Skeletal muscle tissue (tissue), 3 donors: ENCODE measurements at regions not wholly inside any gene's neighbourhood (a gene's known extent, or its start where the extent isn't known, plus 50 kb on each side); places are given as distances from the start of the nearest gene placed in this dataset.

Experiments used
- H3K27ac ChIP-seq: one replicate; pipeline ENCODE4 v1.7.0; 2013; ENCODE audit warnings: mild to moderate bottlenecking, low read depth, low read length, inconsistent platforms
- H3K27me3 ChIP-seq, 3 donors: one replicate each; pipeline ENCODE4 v1.7.0; 2013; ENCODE audit warnings: low read length in 3 of 3; ENCODE audit not compliant: control insufficient read depth in 3 of 3, insufficient read depth in 3 of 3
- H3K36me3 ChIP-seq, 3 donors: one replicate each; pipeline ENCODE4 v1.7.0; 2013; ENCODE audit warnings: low read length in 3 of 3; ENCODE audit not compliant: control insufficient read depth in 3 of 3, insufficient read depth in 3 of 3
- H3K4me1 ChIP-seq, 3 donors: one replicate each; pipeline ENCODE4 v1.7.0; 2013; ENCODE audit warnings: low read length in 3 of 3, mild to moderate bottlenecking in 3 of 3; ENCODE audit not compliant: control insufficient read depth in 3 of 3, insufficient read depth in 3 of 3
- H3K4me3 ChIP-seq, 3 donors: one replicate each; pipeline ENCODE4 v1.7.0; 2013; ENCODE audit warnings: low read length in 3 of 3
- H3K9ac ChIP-seq, 3 donors: one replicate each; pipeline ENCODE4 v1.7.0; 2013; ENCODE audit warnings: low read length in 3 of 3, mild to moderate bottlenecking in 3 of 3, moderate library complexity in 2 of 3, low read depth in 1 of 3
- H3K9me3 ChIP-seq, 3 donors: one replicate each; pipeline ENCODE4 v1.7.0; 2013; ENCODE audit warnings: low read length in 3 of 3; ENCODE audit not compliant: control insufficient read depth in 3 of 3
- donor health status: Osteomylitis.

DNA sequence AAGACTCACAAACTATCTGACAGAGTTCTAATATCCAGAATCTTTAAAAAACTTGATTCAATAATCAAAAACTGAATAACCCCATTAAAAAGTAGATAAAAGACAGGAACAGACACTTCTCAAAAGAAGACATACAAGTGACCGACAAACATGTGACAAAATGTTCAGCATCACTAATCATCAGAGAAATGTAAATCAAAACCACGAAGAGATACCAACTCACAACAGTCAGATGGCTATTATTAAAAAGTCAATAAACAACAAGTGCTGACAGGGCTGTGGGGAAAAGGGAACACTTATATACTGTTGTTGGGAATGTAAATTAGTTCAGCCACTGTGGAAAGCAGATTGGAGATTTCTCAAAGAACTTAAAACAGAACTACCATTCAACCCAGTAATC, 138.1 kb upstream of the RASGEF1B start:
- no peak overlapping the region for H3K27ac ChIP-seq
- H3K36me3 ChIP-seq: no peaks in the 10 kb centered on the region
- no peak overlapping the region for H3K9ac ChIP-seq
- no peaks in the 10 kb centered on the region for H3K9me3 ChIP-seq
- H3K27me3 ChIP-seq: no peaks in the 10 kb centered on the region
- no peak overlapping the region for H3K4me3 ChIP-seq
- peaks cover 0 to 7% (median 7%) of the 10 kb centered on the region in 3 donors for H3K4me1 ChIP-seq

DNA sequence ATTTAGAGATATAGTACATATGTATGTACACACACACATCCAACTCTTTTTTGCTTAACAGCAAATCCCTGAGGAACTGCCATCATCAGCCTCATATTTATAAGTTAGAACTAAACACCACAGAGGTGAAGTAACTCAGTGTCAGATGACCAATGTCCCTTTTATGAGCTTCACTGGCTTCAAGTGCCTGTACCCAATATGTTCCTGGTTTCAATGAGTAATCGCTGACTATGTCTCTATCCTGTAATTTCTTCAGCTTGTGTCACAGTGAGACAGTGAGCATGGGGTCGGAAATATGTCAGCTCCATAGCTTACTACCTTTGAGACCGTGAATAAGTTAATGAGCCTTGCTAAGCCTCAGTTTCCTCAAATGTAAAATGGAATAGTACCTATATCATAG, 136.2 kb upstream of the RASGEF1B start:
- no peak overlapping the region for H3K4me3 ChIP-seq
- no peaks in the 10 kb centered on the region for H3K36me3 ChIP-seq

DNA sequence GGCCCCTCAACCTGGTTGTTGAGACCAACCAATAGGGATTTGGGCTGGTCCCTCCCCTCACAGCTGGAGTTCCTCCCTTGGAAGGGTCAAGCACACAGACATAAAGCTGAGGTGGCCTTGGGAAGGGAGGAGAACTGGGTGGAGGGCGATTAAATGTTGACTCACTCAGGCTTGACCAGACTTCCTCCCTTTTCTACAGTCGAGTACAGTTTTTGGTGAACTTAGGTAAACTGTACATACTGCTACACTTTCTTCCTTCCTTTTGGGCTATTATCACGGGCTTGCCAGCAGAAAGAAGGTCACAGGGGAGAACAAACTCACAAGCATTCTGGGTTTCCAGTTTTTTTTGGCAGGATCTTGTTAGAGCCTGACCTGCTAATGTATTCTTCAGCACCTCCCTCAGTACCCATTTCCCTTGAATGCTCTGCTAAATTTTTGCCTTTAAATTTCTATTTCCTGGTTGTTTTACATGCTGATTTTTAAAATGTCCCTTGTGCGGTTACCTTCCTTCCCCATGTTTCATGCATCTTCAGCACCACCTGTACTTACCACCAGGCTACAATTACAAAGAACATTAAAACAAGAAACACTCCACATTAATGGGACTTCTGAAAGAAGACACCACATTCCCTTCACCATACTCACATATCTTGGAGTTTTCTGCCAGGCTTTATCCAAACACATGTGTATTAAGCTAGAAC, 135.2 kb upstream of the RASGEF1B start:
- H3K27me3 ChIP-seq: no peaks in the 10 kb centered on the region
- no peak overlapping the region for H3K4me3 ChIP-seq
- H3K27ac ChIP-seq: no peak overlapping the region

More for the DNA sequence above, 136.2 kb upstream of the RASGEF1B start:
- Histone ChIP-seq H3K9me3 (no peaks in the 10 kb centered on the region), H3K27me3 (no peaks in the 10 kb centered on the region), H3K27ac (no peak overlapping the region), H3K9ac (no peak overlapping the region), H3K4me1 (peaks cover 0 to 7% (median 7%) of the 10 kb centered on the region in 3 donors)

DNA sequence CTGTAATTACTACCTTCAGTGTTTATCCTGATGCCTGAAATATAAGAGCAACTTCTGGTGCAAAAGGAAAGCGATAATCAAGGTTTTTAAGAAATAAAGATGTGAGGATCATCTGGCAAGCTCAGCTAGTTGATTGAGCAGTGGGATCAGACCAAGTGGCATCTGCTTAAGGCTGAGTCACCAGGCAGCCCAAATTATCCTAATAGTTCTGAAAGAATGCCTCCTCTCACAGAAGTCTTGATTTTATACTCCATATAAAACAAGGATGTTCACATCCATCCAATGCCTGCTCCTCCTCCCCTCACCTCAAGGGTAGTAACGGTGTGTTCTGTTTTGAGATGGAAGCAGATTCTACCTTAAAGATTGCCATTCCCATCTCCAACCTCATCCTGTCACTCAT, 134.5 kb upstream of the RASGEF1B start:
- Histone ChIP-seq H3K9ac (no peak overlapping the region), H3K27me3 (no peaks in the 10 kb centered on the region), H3K4me3 (no peak overlapping the region), H3K9me3 (no peaks in the 10 kb centered on the region), H3K36me3 (no peaks in the 10 kb centered on the region), H3K4me1 (peaks cover 0 to 8% (median 7%) of the 10 kb centered on the region in 3 donors), H3K27ac (no peak overlapping the region)

More for the DNA sequence above, 135.2 kb upstream of the RASGEF1B start:
- Histone ChIP-seq H3K4me1 (peaks cover 0 to 7% (median 7%) of the 10 kb centered on the region in 3 donors), H3K36me3 (no peaks in the 10 kb centered on the region), H3K9me3 (no peaks in the 10 kb centered on the region), H3K9ac (no peak overlapping the region)

DNA sequence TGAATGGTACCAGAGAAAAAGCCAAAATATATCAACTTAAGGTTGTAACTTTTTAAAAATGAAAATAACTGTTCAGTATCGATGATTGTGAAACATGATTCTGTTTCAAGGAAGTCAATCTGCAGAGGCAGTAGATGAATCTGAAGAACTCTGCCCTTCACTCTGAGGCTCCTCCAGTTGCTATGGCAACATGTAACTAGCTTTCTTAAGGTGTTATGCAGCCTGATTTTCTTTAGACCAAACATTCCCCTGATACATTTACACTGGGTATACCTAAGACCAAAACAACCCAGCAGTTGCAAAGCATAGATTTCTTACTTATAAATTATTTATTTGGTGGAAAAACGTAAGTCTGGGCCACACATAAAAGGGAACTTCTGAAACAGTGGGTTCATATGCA, 133.6 kb upstream of the RASGEF1B start:
- H3K36me3 ChIP-seq: no peaks in the 10 kb centered on the region
- H3K27me3 ChIP-seq: no peaks in the 10 kb centered on the region
- H3K9me3 ChIP-seq: no peaks in the 10 kb centered on the region
- H3K9ac ChIP-seq: no peak overlapping the region
- no peak overlapping the region for H3K4me3 ChIP-seq
- no peak overlapping the region for H3K27ac ChIP-seq
- peaks cover 0 to 13% (median 7%) of the 10 kb centered on the region in 3 donors for H3K4me1 ChIP-seq

DNA sequence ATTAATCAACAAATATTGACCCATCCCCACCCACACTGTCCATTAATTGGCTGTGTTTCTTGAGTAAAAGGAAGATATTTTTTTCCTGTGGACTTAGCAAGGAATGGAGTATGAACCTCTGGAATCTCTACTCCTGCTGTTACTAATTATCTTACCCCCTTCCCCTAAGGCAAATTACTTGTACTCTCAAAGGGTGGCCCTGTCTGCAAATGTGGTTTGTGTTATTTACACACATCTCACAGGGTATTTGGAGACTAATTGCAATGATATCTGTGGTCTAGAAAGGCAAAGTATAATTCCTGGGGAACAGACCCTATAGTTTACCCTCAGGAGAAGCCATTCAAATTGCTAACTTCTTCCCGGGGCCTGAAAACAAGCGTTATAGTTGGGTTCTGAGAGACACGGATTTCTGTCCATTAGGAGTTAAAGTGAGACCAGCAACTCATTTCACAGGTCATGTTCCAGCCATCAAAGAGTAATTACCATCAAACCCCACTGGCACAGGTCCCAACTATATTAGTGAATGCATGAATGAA, 133.0 kb upstream of the RASGEF1B start:
- H3K9ac ChIP-seq: no peak overlapping the region
- H3K27ac ChIP-seq: no peak overlapping the region
- H3K27me3 ChIP-seq: no peaks in the 10 kb centered on the region
- no peaks in the 10 kb centered on the region for H3K36me3 ChIP-seq
- peaks cover 0 to 16% (median 7%) of the 10 kb centered on the region in 3 donors for H3K4me1 ChIP-seq
- H3K4me3 ChIP-seq: no peak overlapping the region
- no peaks in the 10 kb centered on the region for H3K9me3 ChIP-seq

DNA sequence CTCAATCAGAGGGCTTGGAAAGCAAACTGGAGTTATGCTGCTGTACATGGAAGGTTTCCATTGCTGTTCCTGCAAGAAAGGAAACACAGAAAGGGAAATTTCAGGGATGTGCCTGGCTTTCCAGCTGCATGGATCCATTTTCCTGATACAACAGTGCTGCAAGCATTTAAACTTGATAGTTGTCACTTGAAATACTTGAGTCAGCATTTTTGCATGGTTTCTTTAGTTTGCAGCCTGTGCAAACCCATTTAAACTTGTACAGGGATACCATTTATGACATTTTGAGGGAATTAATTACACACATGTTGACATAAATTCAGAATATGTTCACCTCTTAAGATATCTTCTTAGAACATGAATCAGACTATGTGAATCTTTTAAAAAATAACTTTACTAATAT, 131.1 kb upstream of the RASGEF1B start:
- Histone ChIP-seq H3K36me3 (no peaks in the 10 kb centered on the region), H3K27me3 (no peaks in the 10 kb centered on the region), H3K9me3 (no peaks in the 10 kb centered on the region), H3K4me1 (peaks cover 0 to 16% (median 4%) of the 10 kb centered on the region in 3 donors), H3K4me3 (no peak overlapping the region), H3K27ac (no peak overlapping the region), H3K9ac (no peak overlapping the region)

DNA sequence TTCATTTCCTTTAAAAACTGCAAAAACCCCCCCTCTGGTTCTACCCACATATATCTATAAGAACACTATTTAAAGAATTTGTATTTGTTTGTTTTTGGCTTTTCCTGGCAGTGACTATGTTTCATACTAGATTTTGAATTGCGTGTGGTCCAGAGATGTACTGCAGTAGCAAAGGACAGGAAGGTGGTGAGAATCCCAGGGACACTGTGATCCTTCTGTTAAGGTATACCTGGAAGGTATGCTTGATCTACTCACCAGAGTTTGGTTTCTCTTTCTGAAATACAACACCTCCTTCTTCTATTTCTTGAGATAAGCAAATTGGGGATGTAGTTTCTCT, 129.6 kb upstream of the RASGEF1B start:
- H3K4me3 ChIP-seq: no peak overlapping the region
- no peak overlapping the region for H3K9ac ChIP-seq
- H3K4me1 ChIP-seq: peaks cover 0 to 8% (median 0%) of the 10 kb centered on the region in 3 donors
- no peaks in the 10 kb centered on the region for H3K27me3 ChIP-seq
- H3K36me3 ChIP-seq: no peaks in the 10 kb centered on the region
- no peak overlapping the region for H3K27ac ChIP-seq
- no peaks in the 10 kb centered on the region for H3K9me3 ChIP-seq

DNA sequence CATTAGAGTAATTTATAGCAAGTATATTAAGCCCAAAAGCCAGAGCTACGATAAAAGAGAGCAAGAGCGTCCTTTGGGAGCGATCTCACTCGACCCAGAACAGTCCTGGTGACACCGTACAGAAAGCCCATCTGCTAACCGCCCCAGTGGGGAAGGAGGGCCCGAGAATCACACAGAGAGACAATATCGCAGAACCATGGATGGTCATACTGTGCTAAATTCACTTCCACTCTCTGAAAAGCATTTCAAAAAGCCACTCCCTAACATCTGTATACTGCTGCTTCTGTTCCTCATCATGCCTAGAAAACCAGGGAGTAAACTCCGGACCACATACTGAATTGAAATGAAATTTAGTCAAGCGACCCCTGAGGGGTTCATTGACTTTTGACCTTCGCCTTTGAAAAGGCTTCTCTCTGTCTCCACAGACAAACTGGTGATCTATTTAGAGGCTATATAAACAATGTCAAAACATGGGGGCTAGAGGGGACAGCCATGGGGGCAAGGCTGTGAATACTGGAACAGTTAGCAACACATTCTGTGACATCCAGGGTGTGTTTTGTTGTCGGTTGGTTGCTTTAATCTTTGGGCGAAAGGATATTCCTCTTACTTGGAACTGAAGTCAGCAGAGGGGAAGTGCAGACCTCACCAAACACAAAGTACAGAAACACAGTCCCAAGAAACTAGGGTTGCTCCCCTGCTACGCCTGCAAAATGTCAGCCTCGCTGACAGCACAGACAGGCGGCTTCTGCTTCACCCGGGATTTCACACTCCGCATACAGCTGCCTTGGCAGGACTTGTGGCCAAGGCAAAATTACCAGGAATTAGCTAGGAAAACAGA, 129.0 kb upstream of the RASGEF1B start:
- peak overlapping the region in 1 of 3 donors; percentile 25 for H3K9ac ChIP-seq
- H3K36me3 ChIP-seq: no peaks in the 10 kb centered on the region
- peak overlapping the region; percentile 27 for H3K27ac ChIP-seq
- no peaks in the 10 kb centered on the region for H3K9me3 ChIP-seq
- H3K4me1 ChIP-seq: peaks cover 0 to 8% (median 0%) of the 10 kb centered on the region in 3 donors
- no peak overlapping the region for H3K4me3 ChIP-seq
- H3K27me3 ChIP-seq: no peaks in the 10 kb centered on the region
